NCI-H446 treated with DMSO at 0.1 percent for 48 hours (cell line): ENCODE measurements at regions not wholly inside any gene's neighbourhood (a gene's known extent, or its start where the extent isn't known, plus 50 kb on each side); places are given as distances from the start of the nearest gene placed in this dataset.

Source experiments
- DNase-seq: peaks from one replicate; lab custom pipeline; 2025; lab: John Stamatoyannopoulos, UW

DNA sequence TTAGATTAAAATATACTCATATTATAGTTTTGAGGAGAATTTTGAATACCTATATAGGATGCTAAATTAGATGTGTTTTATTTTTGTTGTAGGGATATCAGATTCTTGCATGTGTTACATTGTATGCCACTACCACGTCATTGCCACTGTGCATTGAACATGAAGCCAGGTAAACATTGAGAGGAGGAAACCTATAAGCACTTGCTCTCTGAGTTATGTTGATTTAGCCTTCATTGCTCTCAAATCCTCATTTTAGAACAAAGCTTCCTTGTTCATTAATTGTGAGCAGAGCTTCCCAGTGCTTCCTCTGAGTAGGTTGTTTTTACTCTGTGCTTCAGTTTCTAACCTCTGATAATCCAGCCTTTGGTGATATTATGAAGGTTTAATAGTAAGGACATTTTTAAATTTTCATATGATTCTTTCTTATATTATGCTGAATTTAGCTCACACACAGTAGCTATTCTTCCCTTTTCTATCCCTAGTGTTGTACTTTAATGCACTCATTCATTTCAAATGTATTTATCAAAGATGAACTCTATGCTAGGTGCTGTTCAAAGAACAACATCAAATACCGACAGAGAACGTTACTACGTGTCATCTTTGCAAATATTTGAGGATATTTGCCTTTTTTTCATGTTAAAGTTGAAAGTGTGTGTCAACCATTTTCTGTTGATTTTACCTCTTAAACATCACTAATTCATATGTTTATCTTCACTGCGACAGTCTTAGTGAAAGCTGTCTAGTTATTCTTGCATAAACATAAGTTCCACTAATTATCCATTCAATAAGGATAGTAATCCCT lies 1448.0 kb upstream of the MIR17HG start:
- no peak for DNase-seq

DNA sequence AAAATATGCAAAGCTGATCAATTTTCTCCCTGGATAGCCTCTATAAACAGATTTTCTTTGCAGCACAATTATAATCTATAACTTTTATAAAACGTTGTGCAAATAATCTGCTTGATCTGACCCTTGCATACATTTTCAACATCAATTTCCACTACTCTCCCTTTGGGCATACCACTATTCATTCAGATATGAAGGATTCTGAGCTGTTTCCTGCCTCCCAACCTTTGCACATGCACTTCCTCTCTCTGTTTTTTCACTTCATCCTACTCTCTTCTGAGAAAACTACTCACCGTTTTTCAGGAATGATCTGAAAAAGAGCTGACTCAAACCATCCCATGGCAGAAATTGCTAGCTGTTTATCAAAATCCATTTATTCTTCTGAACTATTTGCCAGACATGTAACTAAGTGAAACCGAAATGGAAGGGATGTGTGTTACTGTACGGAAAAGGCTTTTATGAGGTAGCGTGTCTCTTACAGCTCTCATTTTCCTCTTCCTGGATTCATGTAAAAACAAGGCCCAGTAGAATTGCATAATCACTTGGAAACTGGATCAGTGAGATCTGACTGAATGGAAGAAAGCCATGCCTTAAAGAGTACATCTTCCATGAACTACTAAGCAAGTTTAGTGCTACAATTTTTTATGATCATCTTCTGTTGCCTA lies 1447.3 kb upstream of the MIR17HG start:
- no peak for DNase-seq

DNA sequence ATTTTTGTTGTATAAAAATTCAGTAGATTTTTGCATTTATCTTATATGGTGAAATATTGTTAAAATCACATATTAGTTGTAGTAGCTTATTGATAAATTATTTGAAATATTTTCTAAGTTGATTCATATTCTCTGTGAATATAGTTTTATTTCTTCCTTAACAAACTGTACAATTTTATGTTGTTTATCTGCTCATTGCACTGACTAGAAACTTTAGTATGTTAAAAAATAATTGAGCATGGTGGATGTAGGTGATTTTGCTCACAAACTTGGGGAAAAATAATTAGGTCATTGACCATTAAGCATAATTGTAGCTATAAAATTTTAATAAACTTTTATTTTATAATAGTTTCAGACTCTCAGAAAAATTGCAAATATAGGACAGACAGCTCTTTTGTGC lies 1445.3 kb upstream of the MIR17HG start:
- DNase-seq = no peak

DNA sequence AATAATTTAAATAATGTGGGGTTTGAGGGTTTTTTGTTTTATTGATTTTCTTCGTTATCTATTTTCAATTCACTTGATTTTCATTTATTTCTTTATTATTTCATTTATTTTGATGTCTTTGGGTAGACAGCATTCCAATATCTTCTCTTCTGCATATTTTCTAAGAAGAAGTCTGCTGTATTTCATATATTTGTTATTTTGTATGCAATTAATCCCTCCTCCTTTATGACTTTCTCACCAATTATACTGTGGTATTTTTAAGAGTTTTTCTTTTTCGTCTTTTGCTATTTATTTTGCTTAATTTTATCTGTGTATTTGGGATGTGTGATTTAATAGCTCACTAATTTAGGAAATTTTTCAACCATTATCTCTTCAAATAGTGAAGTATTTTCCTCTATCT lies 1444.4 kb upstream of the MIR17HG start:
- no peak for DNase-seq

DNA sequence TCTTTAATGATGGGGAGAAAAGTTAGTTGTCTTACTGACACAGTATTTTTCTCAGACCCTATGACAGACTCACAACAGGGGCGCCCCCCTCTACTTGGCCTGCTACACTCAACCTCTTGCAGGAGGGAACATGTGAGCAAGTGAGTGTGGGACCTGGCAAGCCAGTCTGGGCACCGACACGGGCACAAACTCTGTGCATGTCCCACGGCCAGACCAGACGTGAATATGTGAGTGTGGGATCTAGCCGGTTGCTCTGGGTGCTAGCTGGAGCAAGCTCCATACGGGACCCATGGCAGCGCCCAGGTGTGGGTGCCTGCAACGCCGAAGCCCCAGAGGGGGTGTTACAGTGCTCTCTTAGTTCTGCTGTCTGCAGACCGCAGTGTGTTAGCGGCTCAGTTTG lies 1437.3 kb upstream of the MIR17HG start:
- no peak for DNase-seq

DNA sequence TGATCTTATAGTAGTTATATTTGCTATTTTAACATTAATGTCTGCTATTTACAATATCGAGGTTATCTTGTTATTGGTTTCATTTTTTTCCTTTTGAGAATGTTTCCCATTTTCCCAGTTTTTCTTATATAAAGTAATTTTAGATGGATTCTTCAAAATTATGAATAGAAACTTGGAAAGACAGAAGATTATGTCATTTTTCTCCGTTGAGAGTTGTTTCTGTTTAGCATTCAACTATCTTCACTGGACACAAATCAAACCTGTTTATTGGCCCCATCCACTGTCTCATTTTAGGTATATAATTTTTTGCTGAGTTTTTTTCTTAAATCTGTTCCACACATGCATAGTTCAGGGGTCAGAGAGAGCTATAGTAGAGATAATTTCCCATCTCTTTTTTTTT lies 1430.9 kb upstream of the MIR17HG start:
- no peak for DNase-seq

DNA sequence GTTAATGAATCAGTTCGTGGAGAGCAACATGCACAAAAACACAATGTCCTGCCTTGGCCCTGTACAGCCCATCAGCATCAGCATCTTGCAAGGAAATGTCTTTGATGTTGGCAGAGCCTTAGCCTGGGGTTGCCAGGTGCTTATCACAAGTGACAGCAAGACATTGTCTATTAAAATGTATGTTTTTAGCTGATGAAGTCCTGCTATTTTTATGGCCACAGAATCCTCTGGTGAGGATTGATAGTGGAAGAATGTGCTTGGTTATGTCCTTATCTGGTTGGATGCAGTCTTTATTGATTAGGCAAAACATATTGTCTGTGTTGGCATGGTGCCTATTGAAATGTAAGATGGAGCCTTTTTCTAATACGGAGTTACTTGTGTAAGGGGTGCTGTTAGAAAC lies 1427.0 kb upstream of the MIR17HG start:
- no peak for DNase-seq

DNA sequence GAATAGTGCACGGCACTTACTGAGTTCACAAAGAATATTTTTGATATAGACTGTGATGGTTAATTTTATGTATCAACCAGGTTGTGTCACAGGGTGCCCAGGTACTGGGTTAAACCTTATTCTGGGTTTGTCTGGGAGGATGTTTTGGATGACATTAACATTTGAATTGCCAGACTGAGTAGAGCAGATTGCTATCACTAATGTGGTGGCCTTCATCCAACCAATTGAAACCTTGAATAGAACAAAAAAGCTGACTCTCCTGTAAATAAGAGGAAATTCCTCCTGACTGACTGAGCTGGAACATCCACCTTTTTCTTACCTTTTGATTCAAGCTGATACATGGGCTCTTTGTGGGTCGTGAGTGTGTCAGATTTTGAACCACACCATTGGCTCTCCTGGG lies 1424.4 kb upstream of the MIR17HG start:
- no peak for DNase-seq

DNA sequence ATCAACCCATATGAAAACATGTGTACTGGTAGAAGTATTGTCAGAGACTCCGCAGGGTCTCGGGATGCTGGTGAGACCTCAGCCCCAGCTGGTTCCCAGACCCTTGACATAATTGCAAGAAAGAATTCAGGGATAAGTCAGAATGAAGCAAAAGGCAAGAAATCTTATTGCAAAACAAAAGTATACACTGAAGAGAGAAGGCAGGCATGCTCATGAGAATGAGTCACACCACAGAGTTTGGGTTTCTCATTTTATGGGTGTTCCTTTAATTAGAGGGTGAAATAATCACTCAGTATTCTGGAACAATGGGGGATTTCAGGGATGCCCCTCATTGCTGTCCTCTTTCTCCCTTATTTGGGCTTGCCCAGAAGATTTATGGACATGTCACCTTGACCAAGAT lies 1423.8 kb upstream of the MIR17HG start:
- no peak for DNase-seq

DNA sequence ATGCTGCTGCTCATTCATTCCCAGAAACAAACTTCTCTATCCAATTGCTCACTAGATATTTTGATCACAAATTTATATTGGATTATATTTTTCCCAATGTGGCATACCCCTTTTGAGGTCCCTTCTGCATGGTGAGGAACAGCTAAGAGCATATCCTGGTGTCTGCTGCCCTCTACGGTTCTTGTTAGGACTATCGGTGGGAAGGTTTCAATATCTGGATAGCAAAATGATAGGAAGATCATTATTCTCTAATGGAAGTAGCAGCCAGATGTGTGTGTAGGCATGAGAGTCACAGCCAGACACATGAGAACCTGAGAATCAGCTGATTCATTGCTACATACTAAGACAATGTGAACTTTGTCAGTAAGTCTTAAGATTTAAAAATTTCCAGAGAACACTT lies 1422.4 kb upstream of the MIR17HG start:
- no peak for DNase-seq

DNA sequence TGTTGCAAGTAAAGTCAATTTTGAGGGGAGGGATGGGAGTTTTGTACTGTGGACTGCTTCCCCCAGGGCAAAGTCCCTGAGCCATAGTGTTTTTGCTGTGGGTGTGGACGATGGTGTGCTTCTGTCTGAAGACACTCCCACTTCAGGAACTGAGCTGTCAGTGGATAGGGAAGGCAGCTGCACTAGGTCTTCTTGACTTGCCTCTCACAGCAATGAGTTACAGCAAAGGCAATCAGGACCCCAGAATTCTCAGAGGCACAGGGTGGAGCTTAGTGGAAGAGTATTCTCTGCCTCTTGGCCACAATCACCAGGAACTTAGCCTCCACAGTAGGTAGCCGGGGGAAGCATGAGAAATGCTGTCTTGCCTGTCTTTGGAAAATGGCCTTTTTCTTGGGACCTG lies 1416.6 kb upstream of the MIR17HG start:
- DNase-seq = no peak

DNA sequence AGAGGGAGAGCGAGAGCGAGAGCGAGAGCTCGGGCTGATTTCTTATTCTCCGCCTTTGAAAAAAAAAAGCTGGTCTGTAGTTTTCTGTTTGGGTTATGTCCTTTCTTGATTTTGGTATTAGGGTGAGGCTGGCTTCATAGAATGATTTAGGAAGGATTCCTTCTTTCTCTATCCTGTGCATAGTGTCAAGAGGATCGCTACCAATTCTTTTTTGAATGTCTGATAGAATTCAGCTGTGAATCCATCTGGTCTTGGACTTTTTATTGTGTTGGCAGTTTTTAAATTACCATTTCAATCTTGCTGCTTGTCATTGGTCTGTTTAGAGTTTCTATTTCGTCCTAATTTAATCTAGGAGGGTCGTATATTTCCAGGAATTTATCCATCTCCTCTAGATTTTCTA lies 1414.6 kb upstream of the MIR17HG start:
- DNase-seq = no peak

DNA sequence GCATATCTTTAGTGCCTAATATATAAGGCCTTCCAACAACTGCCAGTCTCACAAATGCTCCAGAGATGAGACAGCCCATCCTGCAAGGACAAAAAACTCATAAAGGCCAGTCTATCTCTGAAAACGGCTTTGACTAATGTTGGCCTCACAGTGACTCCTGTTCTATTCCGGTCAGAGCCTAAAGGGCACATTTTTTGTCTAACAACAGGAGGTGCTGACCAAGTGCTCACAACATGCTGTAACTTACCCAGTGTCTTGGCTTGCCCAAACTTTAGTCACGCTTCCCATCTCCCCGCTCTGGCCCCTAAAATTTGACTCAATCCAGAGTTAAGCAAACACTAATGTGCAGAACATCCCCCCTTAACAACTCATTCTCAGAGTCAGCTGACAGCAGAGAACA lies 1411.2 kb upstream of the MIR17HG start:
- no peak for DNase-seq

DNA sequence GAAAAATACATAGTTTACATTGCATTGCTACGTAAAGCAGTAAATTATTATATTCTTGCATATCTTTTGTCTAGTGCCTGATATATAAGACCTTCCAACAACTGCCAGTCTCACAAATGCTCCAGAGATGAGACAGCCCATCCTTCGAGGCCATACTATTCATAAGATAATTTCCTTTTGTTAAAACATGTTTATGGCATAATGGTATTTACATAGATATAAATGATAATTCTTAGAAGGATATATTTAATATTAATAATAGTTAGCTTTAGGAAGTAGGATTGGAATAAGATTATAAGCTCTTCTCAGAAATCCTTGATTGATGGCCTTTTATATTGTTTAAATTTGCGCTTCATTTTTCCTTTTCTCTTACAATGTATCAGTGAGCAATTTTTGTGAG lies 1410.1 kb upstream of the MIR17HG start:
- no peak for DNase-seq

DNA sequence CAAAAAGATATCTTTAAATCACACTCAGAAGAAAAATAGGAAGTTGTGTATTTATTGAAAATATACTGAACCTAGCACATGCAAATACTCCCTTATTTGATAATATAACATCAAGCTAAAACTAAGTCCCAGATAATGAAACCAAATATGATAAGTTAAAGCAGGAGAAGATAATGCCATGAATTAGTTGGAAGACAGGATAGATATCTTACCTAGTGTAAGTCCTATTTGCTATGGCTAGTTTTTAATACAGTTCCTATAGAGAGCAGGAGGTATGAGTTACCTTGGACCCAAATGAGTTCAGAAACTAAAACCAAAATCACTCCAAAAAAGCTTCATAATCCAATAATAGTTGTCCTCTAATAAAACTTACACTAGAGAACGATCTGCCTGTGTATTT lies 1407.1 kb upstream of the MIR17HG start:
- DNase-seq = no peak

DNA sequence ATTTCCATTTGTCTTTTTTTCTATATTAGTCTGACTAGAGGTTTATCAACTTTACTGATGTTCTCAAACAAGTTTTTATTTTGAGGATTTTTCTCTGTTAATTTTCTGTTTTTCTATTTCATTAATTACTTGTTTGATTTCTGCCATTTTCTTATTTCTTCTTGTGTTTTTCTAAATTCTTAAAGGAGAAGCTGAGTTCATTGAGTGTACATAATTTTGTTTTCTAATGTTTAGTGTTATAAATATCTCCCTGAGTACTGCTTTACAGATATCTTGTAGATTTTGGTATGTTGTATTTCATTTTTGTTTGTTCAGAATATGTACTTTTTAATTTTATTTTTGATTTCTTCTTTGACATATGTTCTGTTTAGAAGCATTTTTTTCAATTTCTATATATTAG lies 1404.3 kb upstream of the MIR17HG start:
- no peak for DNase-seq

DNA sequence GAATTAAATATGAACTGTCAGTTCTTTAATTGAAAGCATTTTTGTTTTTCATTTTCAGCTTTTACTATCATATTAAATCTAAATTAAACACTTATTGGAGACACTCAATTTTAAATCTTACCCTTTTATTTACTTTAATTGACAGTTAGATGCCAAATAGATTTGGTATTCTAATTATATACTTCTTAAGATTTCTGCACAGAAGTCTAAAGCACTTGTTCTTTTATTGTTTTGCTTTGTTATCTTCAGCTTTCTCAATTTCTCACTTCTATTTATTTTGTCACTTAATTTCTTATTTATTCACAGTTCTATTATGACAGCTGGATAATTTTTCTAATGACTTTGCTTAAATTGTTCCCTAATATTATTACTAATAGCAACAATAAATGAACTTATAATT lies 1397.3 kb upstream of the MIR17HG start:
- DNase-seq = no peak

DNA sequence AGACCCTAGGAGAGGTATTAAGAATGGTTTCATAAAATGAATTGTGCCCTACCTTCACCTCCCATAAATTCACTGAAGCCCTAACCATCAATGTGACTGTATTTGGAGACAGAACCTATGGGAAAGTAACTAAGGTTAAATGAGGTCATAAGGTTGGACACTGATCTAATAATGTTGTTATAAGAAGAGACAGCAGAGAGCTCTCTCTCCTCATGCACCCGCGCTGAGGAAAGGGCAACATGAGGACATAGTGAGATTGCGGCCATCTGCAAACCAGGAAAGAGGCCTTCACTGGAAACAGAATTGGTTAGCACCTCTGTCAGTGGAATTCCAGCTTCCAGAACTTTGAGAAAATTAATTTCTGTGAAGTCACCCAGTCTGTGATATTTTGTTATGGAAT lies 1396.1 kb upstream of the MIR17HG start:
- no peak for DNase-seq

DNA sequence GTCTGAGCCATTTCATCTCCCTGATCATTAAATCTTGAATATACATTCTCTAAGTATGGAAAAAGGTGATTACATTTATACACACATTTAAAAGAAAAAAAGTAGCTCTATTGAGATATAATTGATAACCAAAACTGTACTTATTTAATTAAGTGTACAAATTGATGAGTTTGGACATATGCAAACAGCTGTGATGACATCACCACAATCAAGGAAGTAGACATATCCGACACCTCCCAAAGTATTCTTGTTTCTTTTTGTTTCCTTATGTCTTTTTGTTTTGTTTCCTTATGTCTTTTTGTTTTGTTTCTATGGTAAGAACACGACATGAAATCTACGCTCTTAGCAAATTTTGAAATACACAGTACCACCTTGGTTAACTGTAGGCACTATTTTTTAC lies 1393.9 kb upstream of the MIR17HG start:
- no peak for DNase-seq

DNA sequence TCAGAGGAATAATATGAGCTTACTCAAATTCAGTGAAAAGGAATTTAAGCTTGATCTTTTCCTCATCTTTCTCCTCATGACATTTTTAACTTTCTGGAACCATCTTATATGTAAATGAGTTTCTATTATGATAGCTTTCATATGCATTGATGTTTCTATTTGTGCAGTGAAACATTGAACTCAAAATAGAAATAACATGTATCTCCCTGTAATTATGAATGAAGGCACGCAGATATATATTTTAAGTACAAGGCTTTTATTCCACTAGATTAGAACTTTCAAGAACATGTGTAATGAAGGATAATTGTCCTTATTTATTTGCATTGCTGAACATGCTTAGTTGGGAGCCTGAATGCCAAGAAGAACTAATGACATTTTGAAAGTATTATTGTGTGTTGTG lies 1391.7 kb upstream of the MIR17HG start:
- DNase-seq = no peak

DNA sequence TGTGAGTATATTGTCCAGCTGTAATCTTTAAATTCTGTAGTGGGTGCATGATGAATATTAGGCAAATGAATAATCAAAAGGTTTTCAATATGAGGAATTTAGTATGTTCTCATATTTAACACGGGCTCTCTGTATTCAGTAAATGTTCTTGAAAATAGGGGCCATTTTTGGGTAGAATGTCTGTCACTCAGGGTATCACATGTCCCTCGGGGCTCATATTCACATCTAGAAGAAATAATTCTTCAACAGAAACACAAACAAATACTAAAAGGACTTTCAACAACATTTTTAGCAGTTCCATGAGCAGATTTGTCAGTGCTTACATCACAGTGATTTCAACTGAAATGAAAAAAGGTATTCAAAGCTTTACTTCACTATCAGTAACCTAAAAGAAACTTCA lies 1388.4 kb upstream of the MIR17HG start:
- no peak for DNase-seq

DNA sequence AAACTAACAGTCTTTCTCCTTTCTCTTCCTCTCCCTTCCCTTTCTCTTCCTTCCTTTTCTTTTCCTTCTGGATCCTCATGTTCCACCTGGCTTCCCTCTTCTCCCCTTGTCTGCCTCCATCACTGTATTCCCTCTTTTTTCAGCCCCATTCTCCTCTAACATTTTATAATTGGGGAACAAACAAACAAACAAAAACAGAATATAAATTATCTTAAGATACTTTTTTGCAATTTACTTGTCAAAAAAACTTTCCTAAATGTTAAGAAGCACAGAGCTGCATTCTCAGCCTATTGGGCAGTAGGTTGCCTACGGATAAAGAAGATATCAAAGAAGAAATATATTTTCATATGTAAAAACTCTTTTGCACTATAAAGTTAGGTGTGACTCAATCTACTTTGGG lies 1382.2 kb upstream of the MIR17HG start:
- no peak for DNase-seq

DNA sequence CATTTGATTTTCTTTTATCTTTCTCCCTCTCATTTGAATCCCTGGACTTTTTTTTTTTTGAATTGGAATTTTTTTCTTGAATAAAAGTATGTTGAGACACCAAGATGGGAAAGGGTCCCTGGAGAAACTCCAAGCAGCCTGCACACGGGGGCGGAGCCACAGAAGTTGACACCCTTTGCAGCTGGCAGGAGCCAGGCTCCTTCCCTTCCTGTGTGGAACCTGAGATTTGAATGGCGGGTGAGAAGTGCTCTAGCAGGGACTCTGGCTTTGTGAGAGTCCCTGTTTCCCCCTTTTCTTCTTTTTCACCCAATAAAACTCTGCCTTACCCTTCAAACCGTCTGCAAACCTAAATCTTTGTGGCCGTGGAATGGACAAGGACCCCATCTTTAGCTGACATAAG lies 1381.0 kb upstream of the MIR17HG start:
- no peak for DNase-seq

DNA sequence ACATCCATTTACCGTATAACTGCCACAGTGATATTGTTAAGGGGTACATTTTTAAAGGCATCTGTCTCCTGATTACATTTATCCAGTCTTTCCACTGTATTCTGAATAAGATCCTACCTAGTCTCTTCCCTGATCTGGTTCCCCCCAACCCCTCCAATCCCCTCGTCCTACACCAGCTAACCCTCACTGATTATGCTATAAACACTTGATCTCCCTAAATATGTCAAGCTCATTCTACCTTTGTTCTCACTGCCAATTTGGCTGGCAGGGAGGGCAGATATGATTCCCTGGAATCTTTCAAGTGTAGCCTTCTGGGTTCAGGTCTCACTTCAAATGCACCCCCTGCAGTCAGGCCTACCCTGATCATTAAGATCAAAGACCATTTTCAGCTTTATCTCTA lies 1379.8 kb upstream of the MIR17HG start:
- no peak for DNase-seq
